ENCODE measurements at regions not wholly inside any gene's neighbourhood (a gene's known extent, or its start where the extent isn't known, plus 50 kb on each side); places are given as distances from the start of the nearest gene placed in this dataset.

GRCh38 chr2:13015532-13016320 is 299.0 kb downstream of the TRIB2 start (continued):
- TF ChIP-seq SUZ12 (IDR thresholded peaks at IDR 0.05; ENCODE audit: low read length) = no peak
- TF ChIP-seq SP2 (IDR thresholded peaks at IDR 0.05; ENCODE audit: low read length) = no peak
- TF ChIP-seq EZH2 (IDR thresholded peaks at IDR 0.05; ENCODE audit: low read depth, low read length, severe bottlenecking) = no peak
- TF ChIP-seq RAD21 (IDR thresholded peaks at IDR 0.05 in 1 of 2, conservative IDR thresholded peaks at IDR 0.05 in 1 of 2; ENCODE audit: low read depth in 2 of 2, low read length in 2 of 2) = no peak
- TF ChIP-seq FOSL1 (IDR thresholded peaks at IDR 0.05; ENCODE audit: insufficient read depth, low read depth, low read length) = no peak
- no peak for TF ChIP-seq MAX (IDR thresholded peaks at IDR 0.05)

All from H1 (cell line).